ENCODE measurements at regions not wholly inside any gene's neighbourhood (a gene's known extent, or its start where the extent isn't known, plus 50 kb on each side); places are given as distances from the start of the nearest gene placed in this dataset.

- H2AK5ac ChIP-seq (ENCODE audit: low read length): no peak overlapping the region
- no CpG with 5 or more reads among the region's 6 CpGs for WGBS (ENCODE audit: extremely low coverage, insufficient coverage, insufficient read length)
- H3K4me2 ChIP-seq (ENCODE audit: low read length): no peak overlapping the region
Observed at GRCh38 chr10:55242544-55242943, 441.5 kb upstream of the PCDH15 start.

DNA sequence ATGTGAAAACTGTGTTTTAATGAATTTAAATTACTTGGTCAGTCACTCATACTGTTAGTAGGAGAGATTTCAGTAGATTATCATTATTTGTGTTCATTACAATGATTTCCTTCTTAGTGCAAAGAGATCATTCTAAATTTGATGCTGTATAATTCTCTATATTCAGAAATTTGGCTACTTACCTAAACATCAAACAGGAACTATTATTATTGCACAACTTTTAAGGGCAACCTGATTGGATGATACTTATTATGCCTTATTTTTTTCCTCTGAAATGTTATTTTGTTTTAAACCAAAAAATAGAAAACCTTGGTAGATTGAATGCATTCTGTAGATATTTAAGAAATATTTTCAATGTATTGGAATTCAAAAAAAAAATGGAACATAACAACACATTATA, 436.4 kb upstream of the PCDH15 start:
- H3K18ac ChIP-seq (ENCODE audit: low read length): no peak overlapping the region

More at GRCh38 chr10:55242544-55242943, 441.5 kb upstream of the PCDH15 start:
- H3K4me3 ChIP-seq (ENCODE audit: low read depth, low read length): no peak overlapping the region
- no peak overlapping the region for H2BK120ac ChIP-seq (ENCODE audit: insufficient read depth, low read length, poor library complexity)
- no peak overlapping the region for H3K27ac ChIP-seq (ENCODE audit: low read depth, low read length)
- no peak overlapping the region for H3K18ac ChIP-seq (ENCODE audit: low read length)
- H3K9ac ChIP-seq (ENCODE audit: low read length): no peak overlapping the region
- H4K8ac ChIP-seq (ENCODE audit: low read depth, low read length): no peak overlapping the region
- H2BK5ac ChIP-seq (ENCODE audit: low read depth, low read length, poor library complexity): no peak overlapping the region
- DNase-seq: no peak
- H2BK12ac ChIP-seq (ENCODE audit: low read length): no peak overlapping the region
- no peak overlapping the region for H4K12ac ChIP-seq (ENCODE audit: low read depth, low read length)
- H3K4me1 ChIP-seq (ENCODE audit: control insufficient read depth in 1 of 2, insufficient read depth in 2 of 2, low read length in 2 of 2): no peaks in the 10 kb centered on the region
- H3K79me2 ChIP-seq (ENCODE audit: control insufficient read depth, insufficient read depth, low read length, poor library complexity): no peaks in the 10 kb centered on the region
- no peak overlapping the region for H2AFZ ChIP-seq (ENCODE audit: insufficient read depth, low read length, poor library complexity)
- no peak overlapping the region for H4K91ac ChIP-seq (ENCODE audit: low read depth, low read length)
- no peak overlapping the region for H3K23ac ChIP-seq (ENCODE audit: low read length)
- H3K27me3 ChIP-seq (ENCODE audit: insufficient read depth, low read length): no peaks in the 10 kb centered on the region
- H3K9me3 ChIP-seq (ENCODE audit: insufficient read depth, low read depth, low read length): no peaks in the 10 kb centered on the region
- H3K79me1 ChIP-seq (ENCODE audit: low read length): no peaks in the 10 kb centered on the region
- no peaks in the 10 kb centered on the region for H3K36me3 ChIP-seq (ENCODE audit: control insufficient read depth in 1 of 2, insufficient read depth in 2 of 2, low read length in 2 of 2)
- no peak overlapping the region for H3K14ac ChIP-seq (ENCODE audit: low read length)
- H3K4ac ChIP-seq (ENCODE audit: low read depth, low read length): no peak overlapping the region

DNA sequence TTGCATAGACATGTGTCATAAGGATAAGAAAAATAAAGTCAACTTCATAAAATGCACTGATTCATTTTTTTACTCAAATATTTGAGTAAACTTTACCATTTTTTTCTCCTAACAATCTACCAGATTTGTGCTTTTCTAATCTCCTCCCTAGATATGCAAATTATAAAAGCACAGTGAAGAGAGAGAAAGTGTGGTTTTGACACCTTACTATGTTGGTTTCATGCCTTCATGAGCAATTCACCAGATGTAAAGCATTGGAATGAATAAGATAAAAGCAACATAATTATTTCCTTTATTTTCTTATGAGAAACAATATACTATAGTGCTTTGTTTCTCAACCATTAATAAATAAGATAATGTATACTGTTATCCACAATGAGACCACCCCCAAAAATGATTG, 432.5 kb upstream of the PCDH15 start:
- H3K4ac ChIP-seq (ENCODE audit: low read depth, low read length): no peak overlapping the region
- no peak overlapping the region for H3K27ac ChIP-seq (ENCODE audit: low read depth, low read length)
- no peak overlapping the region for H3K4me3 ChIP-seq (ENCODE audit: low read depth, low read length)
- no peak overlapping the region for H3K18ac ChIP-seq (ENCODE audit: low read length)
- no peak overlapping the region for H2AFZ ChIP-seq (ENCODE audit: insufficient read depth, low read length, poor library complexity)
- H3K36me3 ChIP-seq (ENCODE audit: control insufficient read depth in 1 of 2, insufficient read depth in 2 of 2, low read length in 2 of 2): no peaks in the 10 kb centered on the region
- H3K79me2 ChIP-seq (ENCODE audit: control insufficient read depth, insufficient read depth, low read length, poor library complexity): no peaks in the 10 kb centered on the region
- H3K9ac ChIP-seq (ENCODE audit: low read length): no peak overlapping the region
- no peak overlapping the region for H4K8ac ChIP-seq (ENCODE audit: low read depth, low read length)
- H3K9me3 ChIP-seq (ENCODE audit: insufficient read depth, low read depth, low read length): no peaks in the 10 kb centered on the region
- no peak overlapping the region for H2BK120ac ChIP-seq (ENCODE audit: insufficient read depth, low read length, poor library complexity)
- no peak overlapping the region for H4K91ac ChIP-seq (ENCODE audit: low read depth, low read length)
- H3K23ac ChIP-seq (ENCODE audit: low read length): no peak overlapping the region
- no peaks in the 10 kb centered on the region for H3K79me1 ChIP-seq (ENCODE audit: low read length)
- no peak overlapping the region for H2BK12ac ChIP-seq (ENCODE audit: low read length)
- no peak for DNase-seq
- no peaks in the 10 kb centered on the region for H3K27me3 ChIP-seq (ENCODE audit: insufficient read depth, low read length)
- no peak overlapping the region for H3K14ac ChIP-seq (ENCODE audit: low read length)
- no peaks in the 10 kb centered on the region for H3K4me1 ChIP-seq (ENCODE audit: control insufficient read depth in 1 of 2, insufficient read depth in 2 of 2, low read length in 2 of 2)
- H2BK5ac ChIP-seq (ENCODE audit: low read depth, low read length, poor library complexity): no peak overlapping the region
- H2AK5ac ChIP-seq (ENCODE audit: low read length): no peak overlapping the region
- H4K12ac ChIP-seq (ENCODE audit: low read depth, low read length): no peak overlapping the region
- H3K4me2 ChIP-seq (ENCODE audit: low read length): no peak overlapping the region

More for the DNA sequence above, 436.4 kb upstream of the PCDH15 start:
- no peaks in the 10 kb centered on the region for H3K9me3 ChIP-seq (ENCODE audit: insufficient read depth, low read depth, low read length)
- no peak overlapping the region for H3K4ac ChIP-seq (ENCODE audit: low read depth, low read length)
- no peak overlapping the region for H4K91ac ChIP-seq (ENCODE audit: low read depth, low read length)
- H2BK12ac ChIP-seq (ENCODE audit: low read length): no peak overlapping the region
- H4K12ac ChIP-seq (ENCODE audit: low read depth, low read length): no peak overlapping the region
- no peak overlapping the region for H2BK5ac ChIP-seq (ENCODE audit: low read depth, low read length, poor library complexity)
- H4K8ac ChIP-seq (ENCODE audit: low read depth, low read length): no peak overlapping the region
- H3K79me2 ChIP-seq (ENCODE audit: control insufficient read depth, insufficient read depth, low read length, poor library complexity): no peaks in the 10 kb centered on the region
- no peak overlapping the region for H3K4me3 ChIP-seq (ENCODE audit: low read depth, low read length)
- no peak overlapping the region for H2AFZ ChIP-seq (ENCODE audit: insufficient read depth, low read length, poor library complexity)
- H2AK5ac ChIP-seq (ENCODE audit: low read length): no peak overlapping the region
- no peaks in the 10 kb centered on the region for H3K27me3 ChIP-seq (ENCODE audit: insufficient read depth, low read length)
- no peak overlapping the region for H3K14ac ChIP-seq (ENCODE audit: low read length)
- H3K4me1 ChIP-seq (ENCODE audit: control insufficient read depth in 1 of 2, insufficient read depth in 2 of 2, low read length in 2 of 2): no peaks in the 10 kb centered on the region
- H3K36me3 ChIP-seq (ENCODE audit: control insufficient read depth in 1 of 2, insufficient read depth in 2 of 2, low read length in 2 of 2): no peaks in the 10 kb centered on the region
- H3K79me1 ChIP-seq (ENCODE audit: low read length): no peaks in the 10 kb centered on the region
- no peak overlapping the region for H2BK120ac ChIP-seq (ENCODE audit: insufficient read depth, low read length, poor library complexity)
- H3K27ac ChIP-seq (ENCODE audit: low read depth, low read length): no peak overlapping the region
- H3K23ac ChIP-seq (ENCODE audit: low read length): no peak overlapping the region
- no peak for DNase-seq
- H3K9ac ChIP-seq (ENCODE audit: low read length): no peak overlapping the region
- no peak overlapping the region for H3K4me2 ChIP-seq (ENCODE audit: low read length)

DNA sequence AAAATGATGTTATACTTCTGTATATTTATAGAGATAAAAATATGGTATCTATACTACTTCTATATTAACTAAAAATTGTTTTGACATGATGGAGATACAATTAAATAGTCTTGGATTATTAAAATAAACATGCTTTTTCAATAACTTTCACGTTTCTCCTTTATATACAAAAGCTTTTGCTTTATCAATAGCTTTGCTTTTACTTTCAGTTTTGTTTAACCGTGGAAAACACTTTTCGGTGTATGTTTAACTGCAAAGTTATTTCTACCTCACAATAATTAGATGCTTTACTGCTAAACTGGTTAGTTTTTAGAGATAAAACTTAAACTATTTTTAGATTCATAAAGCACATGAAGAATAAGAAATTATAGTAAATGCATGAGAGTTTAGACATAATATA, 432.1 kb upstream of the PCDH15 start:
- Histone ChIP-seq H2AFZ (ENCODE audit: insufficient read depth, low read length, poor library complexity) (no peak overlapping the region), H3K79me2 (ENCODE audit: control insufficient read depth, insufficient read depth, low read length, poor library complexity) (no peaks in the 10 kb centered on the region), H2BK12ac (ENCODE audit: low read length) (no peak overlapping the region), H3K9ac (ENCODE audit: low read length) (no peak overlapping the region), H3K4ac (ENCODE audit: low read depth, low read length) (no peak overlapping the region), H2BK120ac (ENCODE audit: insufficient read depth, low read length, poor library complexity) (no peak overlapping the region), H3K9me3 (ENCODE audit: insufficient read depth, low read depth, low read length) (no peaks in the 10 kb centered on the region), H3K4me1 (ENCODE audit: control insufficient read depth in 1 of 2, insufficient read depth in 2 of 2, low read length in 2 of 2) (no peaks in the 10 kb centered on the region), H3K79me1 (ENCODE audit: low read length) (no peaks in the 10 kb centered on the region), H3K4me3 (ENCODE audit: low read depth, low read length) (no peak overlapping the region), H2AK5ac (ENCODE audit: low read length) (no peak overlapping the region), H3K27me3 (ENCODE audit: insufficient read depth, low read length) (no peaks in the 10 kb centered on the region), H4K8ac (ENCODE audit: low read depth, low read length) (no peak overlapping the region), H3K18ac (ENCODE audit: low read length) (no peak overlapping the region), H4K12ac (ENCODE audit: low read depth, low read length) (no peak overlapping the region), H3K14ac (ENCODE audit: low read length) (no peak overlapping the region), H2BK5ac (ENCODE audit: low read depth, low read length, poor library complexity) (no peak overlapping the region), H3K4me2 (ENCODE audit: low read length) (no peak overlapping the region), H3K27ac (ENCODE audit: low read depth, low read length) (no peak overlapping the region), H3K36me3 (ENCODE audit: control insufficient read depth in 1 of 2, insufficient read depth in 2 of 2, low read length in 2 of 2) (no peaks in the 10 kb centered on the region), H3K23ac (ENCODE audit: low read length) (no peak overlapping the region), H4K91ac (ENCODE audit: low read depth, low read length) (no peak overlapping the region)
- no CpG with 5 or more reads among the region's 3 CpGs for WGBS (ENCODE audit: extremely low coverage, insufficient coverage, insufficient read length)
- no peak for DNase-seq

- Histone ChIP-seq H4K91ac (ENCODE audit: low read depth, low read length) (no peak overlapping the region), H3K4me1 (ENCODE audit: control insufficient read depth in 1 of 2, insufficient read depth in 2 of 2, low read length in 2 of 2) (no peaks in the 10 kb centered on the region), H3K4me2 (ENCODE audit: low read length) (no peak overlapping the region), H3K4me3 (ENCODE audit: low read depth, low read length) (no peak overlapping the region), H3K14ac (ENCODE audit: low read length) (no peak overlapping the region), H3K4ac (ENCODE audit: low read depth, low read length) (no peak overlapping the region), H3K9ac (ENCODE audit: low read length) (no peak overlapping the region), H4K8ac (ENCODE audit: low read depth, low read length) (no peak overlapping the region), H3K23ac (ENCODE audit: low read length) (no peak overlapping the region), H3K36me3 (ENCODE audit: control insufficient read depth in 1 of 2, insufficient read depth in 2 of 2, low read length in 2 of 2) (no peaks in the 10 kb centered on the region), H3K9me3 (ENCODE audit: insufficient read depth, low read depth, low read length) (no peaks in the 10 kb centered on the region), H2BK5ac (ENCODE audit: low read depth, low read length, poor library complexity) (no peak overlapping the region), H2AK5ac (ENCODE audit: low read length) (no peak overlapping the region), H2BK12ac (ENCODE audit: low read length) (no peak overlapping the region), H3K27me3 (ENCODE audit: insufficient read depth, low read length) (no peaks in the 10 kb centered on the region), H2AFZ (ENCODE audit: insufficient read depth, low read length, poor library complexity) (no peak overlapping the region), H3K18ac (ENCODE audit: low read length) (no peak overlapping the region), H4K12ac (ENCODE audit: low read depth, low read length) (no peak overlapping the region), H3K79me2 (ENCODE audit: control insufficient read depth, insufficient read depth, low read length, poor library complexity) (no peaks in the 10 kb centered on the region), H3K79me1 (ENCODE audit: low read length) (no peaks in the 10 kb centered on the region), H3K27ac (ENCODE audit: low read depth, low read length) (no peak overlapping the region), H2BK120ac (ENCODE audit: insufficient read depth, low read length, poor library complexity) (no peak overlapping the region)
- DNase-seq: no peak
- WGBS (ENCODE audit: extremely low coverage, insufficient coverage, insufficient read length): no CpG with 5 or more reads among the region's 1 CpG
Observed at GRCh38 chr10:55232553-55232952, 431.5 kb upstream of the PCDH15 start.

Data from trophoblast cell (in vitro differentiated cells and primary cell).